SU-DHL-6 (cell line): ENCODE measurements at regions not wholly inside any gene's neighbourhood (a gene's known extent, or its start where the extent isn't known, plus 50 kb on each side); places are given as distances from the start of the nearest gene placed in this dataset.

Experiments used
- EZH2phosphoT487 ChIP-seq: fragments of 200-600 bp; sonication (generic), shearing (Covaris generic); conservative IDR thresholded peaks from 2 replicates; pipeline ENCODE4 v1.6.1; 2018; ENCODE audit warnings: mild to moderate bottlenecking, antibody characterized with exemption, low read length, moderate library complexity, mixed read lengths
- TF ChIP-seq, protein P1 (sequence below): fragments of 200-600 bp; sonication (generic); IDR thresholded peaks from one replicate; pipeline ENCODE4 v1.5.1; 2017; ENCODE audit warnings: antibody characterized with exemption, mild to moderate bottlenecking, low read length, moderate library complexity; ENCODE audit not compliant: insufficient read depth, poor library complexity, severe bottlenecking

DNA sequence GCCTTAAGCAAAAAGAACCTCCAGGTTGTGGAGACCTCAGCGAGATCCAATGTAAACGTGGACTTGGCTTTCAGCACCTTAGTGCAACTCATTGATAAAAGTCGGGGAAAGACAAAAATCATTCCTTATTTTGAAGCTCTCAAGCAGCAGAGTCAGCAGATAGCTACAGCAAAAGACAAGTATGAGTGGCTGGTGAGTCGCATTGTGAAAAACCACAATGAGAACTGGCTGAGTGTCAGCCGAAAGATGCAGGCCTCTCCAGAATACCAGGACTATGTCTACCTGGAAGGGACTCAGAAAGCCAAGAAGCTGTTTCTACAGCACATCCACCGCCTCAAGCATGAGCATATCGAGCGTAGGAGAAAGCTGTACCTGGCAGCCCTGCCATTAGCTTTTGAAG lies 58.5 kb downstream of the ARHGAP35 start:
- TF ChIP-seq, protein P1, sequence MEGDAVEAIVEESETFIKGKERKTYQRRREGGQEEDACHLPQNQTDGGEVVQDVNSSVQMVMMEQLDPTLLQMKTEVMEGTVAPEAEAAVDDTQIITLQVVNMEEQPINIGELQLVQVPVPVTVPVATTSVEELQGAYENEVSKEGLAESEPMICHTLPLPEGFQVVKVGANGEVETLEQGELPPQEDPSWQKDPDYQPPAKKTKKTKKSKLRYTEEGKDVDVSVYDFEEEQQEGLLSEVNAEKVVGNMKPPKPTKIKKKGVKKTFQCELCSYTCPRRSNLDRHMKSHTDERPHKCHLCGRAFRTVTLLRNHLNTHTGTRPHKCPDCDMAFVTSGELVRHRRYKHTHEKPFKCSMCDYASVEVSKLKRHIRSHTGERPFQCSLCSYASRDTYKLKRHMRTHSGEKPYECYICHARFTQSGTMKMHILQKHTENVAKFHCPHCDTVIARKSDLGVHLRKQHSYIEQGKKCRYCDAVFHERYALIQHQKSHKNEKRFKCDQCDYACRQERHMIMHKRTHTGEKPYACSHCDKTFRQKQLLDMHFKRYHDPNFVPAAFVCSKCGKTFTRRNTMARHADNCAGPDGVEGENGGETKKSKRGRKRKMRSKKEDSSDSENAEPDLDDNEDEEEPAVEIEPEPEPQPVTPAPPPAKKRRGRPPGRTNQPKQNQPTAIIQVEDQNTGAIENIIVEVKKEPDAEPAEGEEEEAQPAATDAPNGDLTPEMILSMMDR: no peak
- no peak for TF ChIP-seq EZH2phosphoT487
